OCI-LY1 (cell line): ENCODE measurements at regions not wholly inside any gene's neighbourhood (a gene's known extent, or its start where the extent isn't known, plus 50 kb on each side); places are given as distances from the start of the nearest gene placed in this dataset.

Source experiments
- EZH2 ChIP-seq: fragments of 200-600 bp; sonication (generic), shearing (Covaris generic); IDR thresholded peaks from 2 replicates; pipeline ENCODE4 v1.8.0; 2017; ENCODE audit warnings: borderline replicate concordance, mixed run types, mild to moderate bottlenecking, antibody characterized with exemption, low read length, moderate library complexity, mixed read lengths
- TF ChIP-seq, protein P1 (sequence below): fragments of 200-600 bp; sonication (generic), shearing (Covaris generic); IDR thresholded peaks from 2 replicates; pipeline ENCODE4 v1.5.1; 2017; ENCODE audit warnings: mild to moderate bottlenecking, antibody characterized with exemption, low read length, moderate library complexity, mixed read lengths

- TF ChIP-seq, protein P1, sequence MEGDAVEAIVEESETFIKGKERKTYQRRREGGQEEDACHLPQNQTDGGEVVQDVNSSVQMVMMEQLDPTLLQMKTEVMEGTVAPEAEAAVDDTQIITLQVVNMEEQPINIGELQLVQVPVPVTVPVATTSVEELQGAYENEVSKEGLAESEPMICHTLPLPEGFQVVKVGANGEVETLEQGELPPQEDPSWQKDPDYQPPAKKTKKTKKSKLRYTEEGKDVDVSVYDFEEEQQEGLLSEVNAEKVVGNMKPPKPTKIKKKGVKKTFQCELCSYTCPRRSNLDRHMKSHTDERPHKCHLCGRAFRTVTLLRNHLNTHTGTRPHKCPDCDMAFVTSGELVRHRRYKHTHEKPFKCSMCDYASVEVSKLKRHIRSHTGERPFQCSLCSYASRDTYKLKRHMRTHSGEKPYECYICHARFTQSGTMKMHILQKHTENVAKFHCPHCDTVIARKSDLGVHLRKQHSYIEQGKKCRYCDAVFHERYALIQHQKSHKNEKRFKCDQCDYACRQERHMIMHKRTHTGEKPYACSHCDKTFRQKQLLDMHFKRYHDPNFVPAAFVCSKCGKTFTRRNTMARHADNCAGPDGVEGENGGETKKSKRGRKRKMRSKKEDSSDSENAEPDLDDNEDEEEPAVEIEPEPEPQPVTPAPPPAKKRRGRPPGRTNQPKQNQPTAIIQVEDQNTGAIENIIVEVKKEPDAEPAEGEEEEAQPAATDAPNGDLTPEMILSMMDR: no peak
- no peak for TF ChIP-seq EZH2
Measured at GRCh38 chr13:90375851-90376250, 971.6 kb upstream of the MIR17HG start.
